K562 (cell line): ENCODE measurements at regions not wholly inside any gene's neighbourhood (a gene's known extent, or its start where the extent isn't known, plus 50 kb on each side); places are given as distances from the start of the nearest gene placed in this dataset.

Experiments used
- ATAC-seq: fragments of 200-7000 bp; cut with Tn5 transposase; 3 replicates; pipeline ENCODE4 v1.9.1; 2020; ENCODE audit warnings: moderate library complexity
- BruUV-seq: library from RNA; stranded (reverse); fragments of 400-500 nt; replicated peaks from 2 replicates; lab custom pipeline; 2021; lab: Mats Ljungman, UMichigan
- CTCF ChIA-PET: fragments of 300-600 bp; formaldehyde crosslinking; extraction: SDS; loops from one replicate; lab custom pipeline; 2021; ENCODE audit warnings: low intra/inter-chr PET ratio; lab: Yijun Ruan, JAX
- POLR2A ChIA-PET: fragments of 300-600, 350-650 bp; sonication (Branson Sonifier 250); formaldehyde crosslinking; extraction: SDS; loops from one replicate; lab custom pipeline; 2021; ENCODE audit warnings: antibody characterized with exemption, inconsistent platforms; lab: Yijun Ruan, JAX
- DNase-seq, 4 experiments: peaks; one replicate each; pipeline versions ENCODE4 v3.0.0 to v3.0.0-alpha.2; 2011 to 2018; ENCODE audit warnings: low spot score in 3 of 4, mixed read lengths in 3 of 4; ENCODE audit errors: extremely low read depth in 1 of 4
- FAIRE-seq: peaks from 2 replicates; lab custom pipeline; 2011; peaks lifted over from hg19 to GRCh38; lab: Jason Lieb, UNC
- H2AFZ ChIP-seq: 2 replicates; pipeline ENCODE4 v1.6.0; 2011; ENCODE audit warnings: low read depth, low read length, control low read depth, inconsistent platforms
- H3K27ac ChIP-seq: fragments of 200-600 bp; 3 replicates; pipeline ENCODE4 v1.8.0; 2011; ENCODE audit warnings: low read depth, mild to moderate bottlenecking, control low read depth, inconsistent platforms, low read length, moderate library complexity, mixed read lengths; ENCODE audit errors: extremely low read depth
- H3K27me3 ChIP-seq, 2 experiments: fragments of 300-600 bp in 1 of 2; 2 replicates in 1 of 2; 3 replicates in 1 of 2; pipeline versions ENCODE4 v1.6.0 to v1.8.0; 2011; ENCODE audit warnings: inconsistent platforms in 2 of 2, low read length in 2 of 2, mild to moderate bottlenecking in 1 of 2, mixed read lengths in 1 of 2, moderate library complexity in 1 of 2; ENCODE audit not compliant: control insufficient read depth in 2 of 2, insufficient read depth in 2 of 2
- H3K36me3 ChIP-seq: fragments of 300-600 bp; 3 replicates; pipeline ENCODE4 v1.8.0; 2011; ENCODE audit warnings: mild to moderate bottlenecking, low read length, inconsistent platforms; ENCODE audit not compliant: control insufficient read depth, insufficient read depth
- H3K4me1 ChIP-seq, 2 experiments: fragments of 200-600 bp in 1 of 2; replicated peaks in 1 of 2; 2 replicates in 1 of 2; 3 replicates in 1 of 2; pipeline versions ENCODE4 v1.5.1 to v1.8.0; 2011; ENCODE audit warnings: inconsistent platforms in 2 of 2, low read length in 2 of 2, mild to moderate bottlenecking in 1 of 2, mixed read lengths in 1 of 2, moderate library complexity in 1 of 2; ENCODE audit not compliant: control insufficient read depth in 2 of 2, insufficient read depth in 2 of 2
- H3K4me2 ChIP-seq: 2 replicates; pipeline ENCODE4 v1.6.1; 2011; ENCODE audit warnings: low read length, control low read depth, inconsistent platforms, mixed read lengths; ENCODE audit not compliant: insufficient read depth
- H3K4me3 ChIP-seq: fragments of 200-600 bp; sonication (generic), shearing (Covaris generic); 2 replicates; pipeline ENCODE4 v1.5.1; 2016; ENCODE audit warnings: control low read depth, inconsistent platforms
- H3K79me2 ChIP-seq: fragments of 200-600 bp; 3 replicates; pipeline ENCODE4 v1.8.0; 2011; ENCODE audit warnings: low read length, inconsistent platforms; ENCODE audit not compliant: control insufficient read depth, insufficient read depth
- H3K9ac ChIP-seq, 2 experiments: 2 replicates each; pipeline versions ENCODE4 v1.6.0 to v1.6.1; 2011; ENCODE audit warnings: low read depth in 2 of 2, low read length in 2 of 2, control low read depth in 1 of 2, inconsistent platforms in 1 of 2, mild to moderate bottlenecking in 1 of 2, mixed read lengths in 1 of 2; ENCODE audit not compliant: insufficient read depth in 1 of 2
- H3K9me1 ChIP-seq: one replicate; pipeline ENCODE4 v1.6.0; 2011; ENCODE audit warnings: inconsistent platforms, mild to moderate bottlenecking, low read length, moderate library complexity; ENCODE audit not compliant: control insufficient read depth, insufficient read depth
- H3K9me3 ChIP-seq: replicated peaks from 2 replicates; pipeline ENCODE4 v1.5.1; 2011; ENCODE audit warnings: low read depth, low read length, inconsistent platforms; ENCODE audit not compliant: control insufficient read depth, insufficient read depth
- H4K20me1 ChIP-seq: replicated peaks from 2 replicates; pipeline ENCODE4 v1.6.1; 2011; ENCODE audit warnings: low read length, inconsistent platforms, mixed read lengths; ENCODE audit not compliant: control insufficient read depth, insufficient read depth
- CREB3 ChIP-seq: fragments of 450-650 bp; conservative IDR thresholded peaks from 2 replicates; pipeline ENCODE4 v1.6.1; 2016; ENCODE audit warnings: missing genetic modification characterization, low read depth, mild to moderate bottlenecking, missing compliant biosample characterization, moderate library complexity
- CTBP1 ChIP-seq: fragments of 450-650 bp; IDR thresholded peaks from 2 replicates; pipeline ENCODE4 v1.6.1; 2016; ENCODE audit warnings: borderline replicate concordance
- CUX1 ChIP-seq: fragments of 200-800 bp; sonication (Bioruptor generic); IDR thresholded peaks from 2 replicates; pipeline ENCODE4 v1.6.1; 2016; ENCODE audit warnings: missing genetic modification characterization, missing compliant biosample characterization
- POLR2A ChIP-seq: fragments of 450-650 bp; conservative IDR thresholded peaks from 2 replicates; pipeline ENCODE4 v1.6.1; 2016
- RBFOX2 ChIP-seq: fragments of 200-400 bp; formaldehyde crosslinking; IDR thresholded peaks from 2 replicates; pipeline ENCODE4 v1.6.1; 2017; ENCODE audit warnings: low read depth, mild to moderate bottlenecking, low read length, moderate library complexity
- SMC3 ChIP-seq: conservative IDR thresholded peaks from 2 replicates; pipeline ENCODE4 v1.6.1; 2011; ENCODE audit warnings: low read depth, low read length, improper control_type of control experiment; ENCODE audit not compliant: insufficient read depth
- SP2 ChIP-seq: IDR thresholded peaks from 2 replicates; pipeline ENCODE4 v1.6.1; 2011; ENCODE audit warnings: mild to moderate bottlenecking, low read depth, low read length, moderate library complexity; ENCODE audit not compliant: poor library complexity, severe bottlenecking; ENCODE audit errors: extremely low read depth
- THRB ChIP-seq: fragments of 450-650 bp; formaldehyde crosslinking; conservative IDR thresholded peaks from 2 replicates; pipeline ENCODE4 v1.4.0; 2022; ENCODE audit warnings: mild to moderate bottlenecking, missing genetic modification characterization
- ZNF232 ChIP-seq: sonication (generic); formaldehyde crosslinking; IDR thresholded peaks from 2 replicates; pipeline ENCODE4 v1.8.0; 2022; ENCODE audit warnings: mild to moderate bottlenecking, missing genetic modification reagents
- WGBS: fragments of 100-300 bp; shearing (Covaris generic); methylation state at CpG from one replicate; pipeline ENCODE4 v1.1.6; 2016; ENCODE audit warnings: low coverage, mixed read lengths; ENCODE audit not compliant: insufficient coverage; ENCODE audit errors: missing lambda C conversion rate; 5-methylcytosine and 5-hydroxymethylcytosine counted together
- in situ Hi-C: fragments of 300-500 bp; cut with MboI; formaldehyde crosslinking; loops from 4 replicates; pipeline ENCODE4 v1.15.0; 2018; ENCODE audit warnings: inconsistent platforms, mixed read lengths
- intact Hi-C: fragments of 100-400 bp; cut with micrococcal nuclease; formaldehyde crosslinking; loops from 2 replicates; pipeline ENCODE4 v1.14.2; 2022
- TF ChIP-seq, protein P1 (sequence below), 2 experiments: IDR thresholded peaks; 2 replicates each; pipeline ENCODE4 v1.6.1; 2011; ENCODE audit warnings: borderline replicate concordance in 1 of 2, control low read depth in 1 of 2, low read depth in 1 of 2, low read length in 1 of 2, mild to moderate bottlenecking in 1 of 2, mixed read lengths in 1 of 2, moderate library complexity in 1 of 2; ENCODE audit not compliant: insufficient read depth in 1 of 2, insufficient read length in 1 of 2, poor library complexity in 1 of 2, severe bottlenecking in 1 of 2; ENCODE audit errors: extremely low read depth in 1 of 2
- TF ChIP-seq, protein P2 (sequence below): fragments of 450-650 bp; IDR thresholded peaks from 2 replicates; pipeline ENCODE4 v1.6.1; 2016; ENCODE audit warnings: antibody characterized with exemption

DNA sequence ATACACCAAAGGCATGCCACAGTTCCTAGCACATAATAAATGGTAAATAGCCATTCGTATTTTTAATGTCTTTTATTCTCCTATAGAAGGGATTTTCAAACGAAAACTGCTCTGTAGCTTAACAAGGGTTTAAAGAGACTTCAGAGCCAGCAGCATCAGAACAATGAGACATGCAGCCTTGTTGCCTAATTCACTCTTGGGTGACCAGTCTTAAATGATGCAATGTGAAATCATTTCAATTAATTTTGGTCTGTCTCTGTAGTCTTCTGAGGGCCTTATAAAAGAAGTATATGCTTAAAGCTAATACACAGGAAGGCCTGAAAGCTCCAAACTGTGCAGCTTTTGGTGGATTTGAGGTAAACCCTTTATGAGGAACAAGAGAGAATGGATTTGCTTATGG, 888.8 kb upstream of the WWC1 start:
- H3K4me2 ChIP-seq = no peak overlapping the region
- no peaks in the 10 kb centered on the region for H3K4me1 ChIP-seq
- in situ Hi-C loops = no loop called here
- H3K9ac ChIP-seq = no peak overlapping the region
- intact Hi-C loops = no loop called here
- DNase-seq (no peak), FAIRE-seq (no peak), ATAC-seq (no peak)
- H2AFZ ChIP-seq = no peak overlapping the region
- H3K79me2 ChIP-seq = no peaks in the 10 kb centered on the region
- no TSS peak for BruUV-seq
- no peaks in the 10 kb centered on the region for H3K27me3 ChIP-seq
- H3K27ac ChIP-seq = no peak overlapping the region
- POLR2A ChIA-PET = no interaction called here
- no peaks in the 10 kb centered on the region for H3K9me1 ChIP-seq
- CTCF ChIA-PET = no interaction called here
- no peaks in the 10 kb centered on the region for H4K20me1 ChIP-seq
- no peaks in the 10 kb centered on the region for H3K36me3 ChIP-seq
- no peak overlapping the region for H3K4me3 ChIP-seq
- 0 out of 2 replicates have a peak, but pooled peaks cover 2% of the 10 kb centered on the region for H3K9me3 ChIP-seq
- WGBS = 0% methylated on average over 2 of the region's 2 CpGs
- no peak for TF ChIP-seq THRB
- TF ChIP-seq POLR2A = no peak
- no peak for TF ChIP-seq SMC3
- TF ChIP-seq, protein P1, sequence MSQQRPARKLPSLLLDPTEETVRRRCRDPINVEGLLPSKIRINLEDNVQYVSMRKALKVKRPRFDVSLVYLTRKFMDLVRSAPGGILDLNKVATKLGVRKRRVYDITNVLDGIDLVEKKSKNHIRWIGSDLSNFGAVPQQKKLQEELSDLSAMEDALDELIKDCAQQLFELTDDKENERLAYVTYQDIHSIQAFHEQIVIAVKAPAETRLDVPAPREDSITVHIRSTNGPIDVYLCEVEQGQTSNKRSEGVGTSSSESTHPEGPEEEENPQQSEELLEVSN (IDR thresholded peaks at IDR 0.05; ENCODE audit: borderline replicate concordance in 1 of 2, extremely low read depth in 1 of 2, insufficient read depth in 1 of 2, insufficient read length in 1 of 2, low read depth in 1 of 2, low read length in 1 of 2, poor library complexity in 1 of 2, severe bottlenecking in 1 of 2) = no peak
- TF ChIP-seq ZNF232 = no peak
- no peak for TF ChIP-seq SP2
- TF ChIP-seq, protein P2, sequence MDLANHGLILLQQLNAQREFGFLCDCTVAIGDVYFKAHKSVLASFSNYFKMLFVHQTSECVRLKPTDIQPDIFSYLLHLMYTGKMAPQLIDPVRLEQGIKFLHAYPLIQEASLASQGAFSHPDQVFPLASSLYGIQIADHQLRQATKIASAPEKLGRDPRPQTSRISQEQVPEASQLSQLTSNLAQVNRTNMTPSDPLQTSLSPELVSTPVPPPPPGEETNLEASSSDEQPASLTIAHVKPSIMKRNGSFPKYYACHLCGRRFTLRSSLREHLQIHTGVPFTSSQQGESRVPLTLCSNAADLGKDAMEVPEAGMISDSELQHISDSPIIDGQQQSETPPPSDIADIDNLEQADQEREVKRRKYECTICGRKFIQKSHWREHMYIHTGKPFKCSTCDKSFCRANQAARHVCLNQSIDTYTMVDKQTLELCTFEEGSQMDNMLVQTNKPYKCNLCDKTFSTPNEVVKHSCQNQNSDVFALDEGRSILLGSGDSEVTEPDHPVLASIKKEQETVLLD = no peak
- no peak for TF ChIP-seq CTBP1
- TF ChIP-seq CREB3 = no peak
- TF ChIP-seq RBFOX2 = no peak
- no peak for TF ChIP-seq CUX1 (CRISPR knock-in tag)
